ENCODE measurements at regions not wholly inside any gene's neighbourhood (a gene's known extent, or its start where the extent isn't known, plus 50 kb on each side); places are given as distances from the start of the nearest gene placed in this dataset.

- no peak overlapping the region for H2AFZ ChIP-seq (ENCODE audit: low read length)
- H3K14ac ChIP-seq (ENCODE audit: insufficient read depth, low read length) = no peak overlapping the region
- no peak overlapping the region for H3K4ac ChIP-seq (ENCODE audit: low read depth, low read length)
- H3K18ac ChIP-seq (ENCODE audit: insufficient read length, low read depth, low read length) = no peak overlapping the region
- H2BK120ac ChIP-seq (ENCODE audit: low read depth, low read length, poor library complexity, severe bottlenecking) = no peak overlapping the region
- no peaks in the 10 kb centered on the region for H3K79me1 ChIP-seq (ENCODE audit: insufficient read depth, low read depth, low read length, poor library complexity, severe bottlenecking)
- no peaks in the 10 kb centered on the region for H3K27me3 Mint-ChIP-seq (ENCODE audit: low read depth)
- no peak overlapping the region for H3T11ph ChIP-seq (ENCODE audit: low read length)
- no peaks in the 10 kb centered on the region for H3K9me3 ChIP-seq (ENCODE audit: control insufficient read depth, low read depth, low read length)
- H3K56ac ChIP-seq (ENCODE audit: insufficient read length, low read depth, low read length) = no peak overlapping the region
- DNase-seq = no peak
- H3K4me1 Mint-ChIP-seq = no peaks in the 10 kb centered on the region
- no peak overlapping the region for H3K27ac Mint-ChIP-seq
- no peak overlapping the region for H3K4me2 ChIP-seq (ENCODE audit: insufficient read depth, insufficient read length, low read length)
- H3K36me3 Mint-ChIP-seq (ENCODE audit: insufficient read depth in 1 of 3, low read depth in 3 of 3) = peaks cover 0 to 30% (median 4%) of the 10 kb centered on the region in 3 experiments; a peak in 5 of 7 replicates
- TF ChIP-seq CTCF (conservative IDR thresholded peaks at IDR 0.05) = no peak
- H3K4me1 ChIP-seq (ENCODE audit: insufficient read depth, low read length) = no peaks in the 10 kb centered on the region
- H2BK15ac ChIP-seq (ENCODE audit: low read depth, low read length) = no peak overlapping the region
- H4K91ac ChIP-seq (ENCODE audit: insufficient read length, low read depth, low read length) = no peak overlapping the region
- H3K27ac ChIP-seq (ENCODE audit: insufficient read length, low read depth, low read length) = no peak overlapping the region
- H3K27me3 ChIP-seq (ENCODE audit: insufficient read depth, low read length) = no peaks in the 10 kb centered on the region
- no peak overlapping the region for H3K9ac ChIP-seq (ENCODE audit: extremely low read depth, insufficient read length, low read length)
- H3K23ac ChIP-seq (ENCODE audit: insufficient read length, low read depth, low read length) = no peak overlapping the region
- no peak overlapping the region for H4K5ac ChIP-seq (ENCODE audit: insufficient read length, low read depth, low read length)
- no peak overlapping the region for H2BK5ac ChIP-seq (ENCODE audit: insufficient read length, low read length)
- no peak overlapping the region for H3K4me3 Mint-ChIP-seq
- no peaks in the 10 kb centered on the region for H3K23me2 ChIP-seq (ENCODE audit: insufficient read length, low read depth, low read length, poor library complexity, severe bottlenecking)
- no peak overlapping the region for H2BK20ac ChIP-seq (ENCODE audit: low read depth, low read length, poor library complexity, severe bottlenecking)
- no peak overlapping the region for H4K8ac ChIP-seq (replicated peaks; ENCODE audit: insufficient read length, low read depth, low read length)
- no peak overlapping the region for H2AK5ac ChIP-seq (ENCODE audit: insufficient read length, low read length)
- no CpG with 5 or more reads among the region's 3 CpGs for WGBS (ENCODE audit: extremely low coverage, insufficient read length, low lambda C conversion rate)
- H3K79me2 ChIP-seq (ENCODE audit: insufficient read depth, low read length) = no peaks in the 10 kb centered on the region
- H3K9me3 Mint-ChIP-seq = peaks cover 27 to 28% of the 10 kb centered on the region in 2 experiments
- no peak overlapping the region for H2BK12ac ChIP-seq (ENCODE audit: insufficient read length, low read depth, low read length)
- H4K20me1 ChIP-seq (ENCODE audit: control insufficient read depth, insufficient read depth, insufficient read length) = no peaks in the 10 kb centered on the region
These were observed 140.3 kb downstream of the TRIB2 start for GRCh38 chr2:12856934-12857601.
